Stimulated activated CD4-positive, alpha-beta T cell treated with anti-CD3 and anti-CD28 coated beads, Interleukin-1b, Interleukin-23, amount 100 ng/mL, for 4 hours (primary cell): ENCODE measurements at regions not wholly inside any gene's neighbourhood (a gene's known extent, or its start where the extent isn't known, plus 50 kb on each side); places are given as distances from the start of the nearest gene placed in this dataset.
"Not testable (repeated sequence)": the region's sequence is repeated elsewhere in the genome, so short reads cannot be mapped to it uniquely, and the experiment has no call there.

Source experiments
- DNase-seq, 2 donors: peaks; one replicate each; pipeline ENCODE4 v3.0.0-alpha.2; 2020; ENCODE audit warnings: low read depth in 2 of 2

GRCh38 chr20:7171911-7172310 lies 404.4 kb downstream of the BMP2 start:
- DNase-seq, result no peak

DNA sequence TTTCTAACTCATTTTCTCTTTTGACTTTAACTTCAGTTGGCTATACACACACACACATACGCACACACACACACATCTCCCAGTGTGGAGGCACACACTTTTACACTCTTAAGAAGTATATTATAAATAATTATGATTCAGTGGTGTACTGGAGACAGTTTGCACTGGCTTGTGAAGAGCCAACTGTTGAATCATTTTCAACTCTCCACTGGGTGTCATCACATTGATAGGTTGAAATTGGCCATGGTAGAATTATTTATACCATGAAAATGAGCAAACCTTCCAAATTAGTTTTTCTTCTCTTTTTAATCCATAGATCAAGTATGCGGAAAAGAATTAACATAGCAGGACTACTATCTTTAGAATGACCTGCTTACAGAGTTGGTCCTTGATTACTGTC lies 407.1 kb downstream of the BMP2 start:
- no peak for DNase-seq

GRCh38 chr20:7175827-7176226 lies 408.3 kb downstream of the BMP2 start:
- DNase-seq, result not testable (repeated sequence)

GRCh38 chr20:7178004-7178403 lies 410.5 kb downstream of the BMP2 start:
- no peak for DNase-seq

GRCh38 chr20:7180256-7181045 lies 413.0 kb downstream of the BMP2 start:
- DNase-seq, result no peak

DNA sequence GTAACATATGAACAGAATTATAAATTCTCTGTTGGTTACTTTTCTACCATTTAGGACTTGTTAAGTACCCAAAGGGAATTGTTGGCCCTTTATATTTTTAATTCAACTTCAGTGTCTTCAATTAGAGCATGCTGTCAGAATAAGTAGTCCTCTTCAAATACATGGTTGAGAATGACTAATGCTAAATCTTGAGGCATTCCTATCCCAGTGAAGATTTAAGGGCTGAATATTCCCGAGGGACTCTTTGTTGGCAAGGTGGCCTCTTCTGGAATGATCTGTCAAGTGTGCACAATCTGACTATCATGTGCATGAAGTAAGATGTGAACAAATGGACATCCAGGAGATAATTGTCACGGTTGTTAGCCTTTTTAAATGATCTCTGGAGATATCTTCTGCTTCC lies 421.7 kb downstream of the BMP2 start:
- no peak for DNase-seq

- no peak for DNase-seq
Observed at GRCh38 chr20:7193681-7194080, 426.2 kb downstream of the BMP2 start.

DNA sequence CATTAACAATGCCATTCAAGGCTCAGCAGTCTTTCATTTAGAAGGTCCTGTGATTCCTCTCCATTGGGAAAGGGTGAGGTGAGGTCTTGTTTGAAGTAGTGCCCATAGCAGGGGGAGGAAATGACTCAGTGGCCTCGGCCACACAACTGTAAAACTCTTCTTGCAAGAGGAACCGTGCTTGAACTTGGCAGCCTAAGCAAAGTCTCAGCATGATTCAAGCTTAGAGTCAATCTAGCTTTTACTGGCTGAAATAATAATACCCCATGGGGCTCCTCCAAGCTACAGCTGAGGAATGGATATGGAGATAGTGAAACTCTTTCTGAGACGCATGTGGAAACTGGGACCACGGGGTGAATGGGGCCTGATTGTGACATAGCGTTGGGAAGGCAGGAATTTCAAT lies 428.2 kb downstream of the BMP2 start:
- no peak for DNase-seq

GRCh38 chr20:7196481-7196880 lies 429.0 kb downstream of the BMP2 start:
- no peak for DNase-seq

DNA sequence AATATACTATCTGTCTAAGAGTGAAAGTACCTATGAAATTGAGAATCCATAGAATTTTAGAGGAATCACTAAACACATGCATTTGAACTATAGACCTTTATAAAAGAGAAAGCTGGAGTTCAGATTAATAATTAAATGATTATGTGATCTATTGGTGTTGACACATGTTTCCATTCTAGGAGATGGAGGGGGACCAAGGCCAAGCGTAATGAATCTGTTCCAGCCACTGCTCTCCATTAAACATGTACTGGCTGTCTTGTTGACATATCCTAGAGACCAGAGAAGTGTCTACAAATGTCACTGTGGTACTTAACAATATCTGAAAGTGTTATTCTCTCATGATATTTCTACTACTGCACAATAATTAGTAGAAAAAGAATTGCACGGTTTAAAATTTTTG lies 432.4 kb downstream of the BMP2 start:
- no peak for DNase-seq

DNA sequence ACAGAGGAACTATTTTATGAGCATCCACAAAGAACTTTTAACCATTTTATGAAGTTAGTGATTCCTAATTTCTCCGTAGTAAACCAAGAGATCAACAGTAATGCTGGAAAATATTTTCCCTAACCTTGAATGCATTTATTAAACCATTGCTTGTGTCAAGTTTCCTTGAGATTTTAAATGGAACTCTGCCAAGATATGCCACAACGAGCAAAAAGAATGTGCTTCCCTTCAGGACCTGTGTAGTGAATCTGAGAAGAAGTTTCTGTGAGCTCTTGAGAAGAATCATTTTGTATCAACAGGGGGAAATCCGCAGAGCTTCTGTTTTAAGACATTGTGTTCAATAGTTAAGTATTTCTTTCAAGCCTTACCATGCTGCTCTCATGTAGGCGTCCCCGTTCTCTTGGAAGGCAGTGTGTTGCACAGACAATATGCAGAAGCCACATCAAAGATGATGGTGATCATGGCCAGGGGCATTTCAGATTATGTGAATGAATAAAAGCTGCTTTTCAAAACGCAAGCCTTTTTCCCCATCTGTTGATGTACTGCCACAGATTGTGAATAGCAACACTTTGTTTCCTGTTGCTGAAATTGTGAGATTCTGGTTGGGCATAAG lies 439.8 kb downstream of the BMP2 start:
- DNase-seq, result no peak

GRCh38 chr20:7210910-7211309 lies 443.4 kb downstream of the BMP2 start:
- DNase-seq, result no peak

- no peak for DNase-seq
Observed at GRCh38 chr20:7214081-7214740, 446.7 kb downstream of the BMP2 start.

DNA sequence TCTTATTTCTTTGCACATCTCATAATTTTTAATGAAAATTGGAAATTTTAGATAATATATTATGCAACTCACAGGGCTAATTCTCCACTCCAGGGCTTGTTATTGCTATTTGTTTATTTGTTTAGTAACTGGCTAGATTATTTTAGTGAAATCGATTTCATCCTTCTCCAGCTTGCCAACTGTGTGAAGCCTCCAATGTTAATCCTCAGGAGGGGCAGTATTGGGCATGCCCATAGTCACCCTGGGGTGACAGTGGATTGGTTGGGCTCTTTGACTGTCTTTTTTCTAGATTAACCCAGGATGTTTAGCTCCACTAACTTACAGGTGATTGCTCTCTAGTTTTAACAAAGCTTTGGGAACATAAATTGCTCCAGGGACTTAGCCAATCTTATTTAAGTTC lies 450.1 kb downstream of the BMP2 start:
- no peak for DNase-seq

- DNase-seq, result no peak
Observed at GRCh38 chr20:7220755-7221154, 453.3 kb downstream of the BMP2 start.

DNA sequence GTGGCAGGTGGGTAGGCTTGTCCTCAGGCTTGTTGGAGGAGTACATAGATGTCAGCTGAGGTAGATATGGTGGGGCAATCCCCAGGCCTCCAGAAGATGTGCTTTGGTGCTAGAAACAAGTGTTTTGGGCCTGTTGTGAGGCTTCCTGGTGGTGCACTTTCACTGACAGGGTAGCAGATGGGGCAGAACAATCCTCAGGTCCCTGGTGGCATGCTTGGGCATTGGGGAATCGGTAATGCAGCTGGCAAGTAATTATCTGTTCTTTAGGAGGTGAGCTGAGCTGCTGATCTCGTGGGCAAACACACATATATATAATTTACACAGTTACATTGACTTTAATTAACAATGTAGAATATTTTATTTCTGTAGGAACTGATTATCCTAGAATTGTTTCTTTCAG lies 458.7 kb downstream of the BMP2 start:
- DNase-seq, result no peak

DNA sequence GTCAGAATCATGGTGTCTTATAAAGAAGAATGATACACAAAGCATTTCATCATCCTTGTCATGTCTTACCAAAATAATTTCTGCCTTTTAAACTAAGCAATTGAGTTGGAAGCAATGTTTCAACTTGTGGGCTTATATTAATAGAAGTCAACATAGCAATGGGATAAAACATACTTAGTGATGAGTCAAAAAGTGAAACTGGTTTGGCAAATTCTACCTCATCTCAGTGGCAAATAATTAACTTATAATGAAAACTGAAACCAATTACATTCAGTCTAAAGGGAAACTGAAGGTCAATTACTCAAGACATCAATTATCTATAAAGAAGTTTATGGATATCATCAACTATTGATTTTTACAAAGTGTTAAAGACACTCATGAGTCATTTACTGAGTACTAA lies 463.8 kb downstream of the BMP2 start:
- no peak for DNase-seq

GRCh38 chr20:7232796-7233195 lies 465.3 kb downstream of the BMP2 start:
- DNase-seq, result no peak

DNA sequence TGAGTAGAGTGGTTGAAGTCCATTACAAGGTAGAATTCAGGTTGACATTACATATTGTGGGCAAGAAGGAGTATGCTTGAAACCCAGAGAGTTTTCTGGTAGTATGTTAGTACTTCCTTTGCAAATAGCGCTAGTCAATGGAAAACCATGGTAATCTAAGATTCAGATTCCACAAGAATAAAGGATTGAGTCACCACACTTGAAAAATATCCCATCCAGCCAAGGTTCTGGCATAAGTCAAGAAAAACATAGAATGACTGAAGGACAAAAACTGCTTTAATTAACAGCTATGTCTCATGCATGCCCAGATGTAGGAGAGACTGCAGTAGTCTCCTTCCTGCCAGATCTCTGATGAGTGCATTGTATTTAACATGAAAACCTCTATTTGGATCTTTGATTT lies 469.8 kb downstream of the BMP2 start:
- DNase-seq, result no peak

DNA sequence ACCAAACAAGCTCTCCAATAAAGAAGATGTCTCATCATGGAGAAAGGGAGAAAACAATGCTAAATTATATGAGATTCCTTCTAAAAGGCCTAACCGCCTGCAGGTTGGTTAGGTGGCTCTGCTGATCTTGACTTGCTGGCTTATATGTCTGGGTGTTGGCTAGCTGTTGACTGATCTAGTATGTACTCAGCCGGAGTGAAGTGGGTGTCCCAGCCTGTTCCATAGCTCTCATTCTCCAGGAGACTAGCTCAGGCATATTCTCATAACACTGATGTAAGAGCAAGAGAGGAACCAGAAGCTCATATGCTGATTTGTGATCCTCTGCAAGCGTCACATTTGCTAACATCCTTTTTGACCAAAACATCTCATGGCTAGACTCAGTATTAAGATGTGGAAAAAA lies 473.0 kb downstream of the BMP2 start:
- DNase-seq, result no peak

DNA sequence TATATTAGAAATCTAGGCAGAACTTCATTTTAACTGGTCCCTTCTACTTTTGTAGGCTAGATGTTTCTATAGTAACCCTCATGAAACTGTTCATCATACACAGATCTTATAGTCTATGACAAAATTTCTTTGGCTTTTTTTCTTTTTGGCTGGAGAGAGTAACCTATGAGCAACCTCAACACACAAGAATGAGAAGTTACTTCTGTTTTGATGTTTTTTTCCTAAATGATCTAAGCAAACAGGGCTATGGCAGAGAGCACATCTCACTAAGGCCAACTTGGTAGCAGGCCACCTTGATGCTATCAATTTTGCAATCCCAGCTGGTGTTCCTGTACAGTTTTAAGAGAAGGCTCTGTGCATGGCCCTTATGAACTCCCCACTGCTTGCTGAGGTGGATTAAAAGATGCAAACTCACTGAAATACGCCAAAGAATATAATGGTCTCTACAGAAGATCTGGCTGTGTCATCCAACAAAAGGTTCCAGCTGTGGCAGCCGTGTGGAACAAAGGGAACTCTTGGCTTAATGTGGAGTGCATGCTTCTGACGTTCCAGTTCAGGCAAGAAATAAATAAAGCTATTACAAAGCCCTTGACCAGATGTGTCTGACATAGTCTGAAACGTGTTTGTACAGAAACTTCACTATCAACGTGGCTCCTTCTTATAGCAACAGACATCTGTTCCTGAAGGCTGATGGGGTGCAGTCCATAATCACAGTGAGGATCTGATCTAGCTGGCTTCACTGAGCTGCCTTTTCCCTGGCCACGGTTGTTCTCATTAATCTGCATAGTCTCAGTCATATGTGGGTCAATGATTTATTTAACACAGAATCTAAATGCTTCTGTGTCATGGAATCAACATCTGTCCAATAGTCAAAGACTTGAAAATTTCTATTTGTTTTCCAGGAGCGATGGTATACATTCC lies 481.1 kb downstream of the BMP2 start:
- no peak for DNase-seq

DNA sequence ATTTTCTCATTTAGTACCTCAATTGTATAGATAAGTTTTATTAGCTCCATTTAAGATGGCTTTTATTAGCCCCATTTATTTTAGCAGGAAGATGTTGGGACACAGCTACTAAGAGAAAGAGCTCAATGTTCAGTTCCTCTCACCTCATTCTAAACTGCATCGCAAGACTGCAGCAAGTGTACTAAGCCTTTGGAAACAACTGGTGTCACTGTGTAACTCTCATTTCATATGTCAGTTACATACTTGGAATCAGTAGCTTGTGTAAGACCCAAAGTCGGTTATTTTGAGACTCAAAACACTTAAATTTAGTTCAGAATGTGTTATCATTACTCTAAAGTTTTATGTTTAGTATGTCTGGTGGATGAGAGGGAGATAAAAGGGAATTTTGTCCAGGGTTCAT lies 482.9 kb downstream of the BMP2 start:
- DNase-seq, result no peak
